Peyer's patch (tissue), 4 donors: ENCODE measurements at regions not wholly inside any gene's neighbourhood (a gene's known extent, or its start where the extent isn't known, plus 50 kb on each side); places are given as distances from the start of the nearest gene placed in this dataset.

ENCODE experiments used
- CTCF ChIP-seq, 6 experiments: fragments of 450-650 bp in 4 of 6; fragments of 200-600 bp in 2 of 6; sonication (generic) in 1 of 6; IDR thresholded peaks; one replicate each; pipeline ENCODE4 v1.5.1; 2017 to 2019; ENCODE audit warnings: antibody characterized with exemption in 6 of 6, mild to moderate bottlenecking in 3 of 6, moderate library complexity in 1 of 6
- POLR2A ChIP-seq, 2 donors: fragments of 450-650 bp; IDR thresholded peaks; one replicate each; pipeline ENCODE4 v1.5.1; 2017; ENCODE audit warnings: antibody characterized with exemption in 2 of 2, mild to moderate bottlenecking in 2 of 2, moderate library complexity in 2 of 2

- TF ChIP-seq CTCF (IDR thresholded peaks at IDR 0.05) = no peak
- TF ChIP-seq POLR2A (IDR thresholded peaks at IDR 0.05) = no peak
These were observed 85.6 kb upstream of the CCDC112 start for GRCh38 chr5:115381911-115382662.
